ENCODE measurements at regions not wholly inside any gene's neighbourhood (a gene's known extent, or its start where the extent isn't known, plus 50 kb on each side); places are given as distances from the start of the nearest gene placed in this dataset.

DNA sequence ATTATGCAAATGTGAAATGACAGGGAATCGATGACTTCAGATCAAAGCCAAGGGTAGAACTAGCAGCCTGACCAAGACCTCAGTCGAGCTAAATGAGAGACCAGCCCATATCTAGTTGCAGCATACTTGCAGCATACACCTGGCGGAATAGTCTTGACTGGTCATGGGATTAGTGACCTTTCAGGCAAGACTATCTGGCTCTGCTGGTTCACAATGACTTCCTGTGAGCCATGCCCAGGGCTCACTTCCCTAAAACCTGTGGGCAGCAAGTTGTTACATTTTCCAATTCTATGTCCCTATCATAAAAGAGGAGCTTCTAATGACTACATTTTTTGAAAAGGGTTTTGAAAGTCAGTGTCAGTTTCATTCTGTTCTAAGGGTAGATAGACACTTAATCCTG, 1624.9 kb upstream of the CELF4 start:
- Histone ChIP-seq H3K9me3 (ENCODE audit: insufficient read depth, low read depth, low read length) (no peaks in the 10 kb centered on the region), H3K4me2 (ENCODE audit: low read length) (no peak overlapping the region), H3K4me3 (ENCODE audit: insufficient read depth, low read depth, low read length) (no peak overlapping the region), H3K27ac (ENCODE audit: low read depth, low read length) (no peak overlapping the region), H3K27me3 (ENCODE audit: insufficient read depth, low read length) (no peaks in the 10 kb centered on the region), H3K79me2 (ENCODE audit: insufficient read depth, low read length) (no peaks in the 10 kb centered on the region), H4K20me1 (ENCODE audit: insufficient read depth, low read length) (no peaks in the 10 kb centered on the region), H3K36me3 (ENCODE audit: insufficient read depth, low read length) (no peaks in the 10 kb centered on the region), H3K4me1 (ENCODE audit: insufficient read depth, low read length) (no peaks in the 10 kb centered on the region), H3K9ac (ENCODE audit: low read length) (no peak overlapping the region), H2AFZ (ENCODE audit: low read depth, low read length) (no peak overlapping the region)
- TF ChIP-seq, protein P1, sequence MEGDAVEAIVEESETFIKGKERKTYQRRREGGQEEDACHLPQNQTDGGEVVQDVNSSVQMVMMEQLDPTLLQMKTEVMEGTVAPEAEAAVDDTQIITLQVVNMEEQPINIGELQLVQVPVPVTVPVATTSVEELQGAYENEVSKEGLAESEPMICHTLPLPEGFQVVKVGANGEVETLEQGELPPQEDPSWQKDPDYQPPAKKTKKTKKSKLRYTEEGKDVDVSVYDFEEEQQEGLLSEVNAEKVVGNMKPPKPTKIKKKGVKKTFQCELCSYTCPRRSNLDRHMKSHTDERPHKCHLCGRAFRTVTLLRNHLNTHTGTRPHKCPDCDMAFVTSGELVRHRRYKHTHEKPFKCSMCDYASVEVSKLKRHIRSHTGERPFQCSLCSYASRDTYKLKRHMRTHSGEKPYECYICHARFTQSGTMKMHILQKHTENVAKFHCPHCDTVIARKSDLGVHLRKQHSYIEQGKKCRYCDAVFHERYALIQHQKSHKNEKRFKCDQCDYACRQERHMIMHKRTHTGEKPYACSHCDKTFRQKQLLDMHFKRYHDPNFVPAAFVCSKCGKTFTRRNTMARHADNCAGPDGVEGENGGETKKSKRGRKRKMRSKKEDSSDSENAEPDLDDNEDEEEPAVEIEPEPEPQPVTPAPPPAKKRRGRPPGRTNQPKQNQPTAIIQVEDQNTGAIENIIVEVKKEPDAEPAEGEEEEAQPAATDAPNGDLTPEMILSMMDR (IDR thresholded peaks at IDR 0.05; ENCODE audit: insufficient read depth, low read depth, low read length), result no peak
- no peak for TF ChIP-seq EZH2 (IDR thresholded peaks at IDR 0.05; ENCODE audit: insufficient read depth, low read length)
- FAIRE-seq (no peak), DNase-seq (ENCODE audit: low read depth) (no peak)
- H3K27ac Mint-ChIP-seq (ENCODE audit: unreplicated experiment), result no peak overlapping the region
- no peaks in the 10 kb centered on the region for H3K9me3 Mint-ChIP-seq (ENCODE audit: unreplicated experiment)
- no peak overlapping the region for H3K4me3 Mint-ChIP-seq (ENCODE audit: unreplicated experiment)
- no peaks in the 10 kb centered on the region for H3K4me1 Mint-ChIP-seq (ENCODE audit: low read depth, unreplicated experiment)
- no peaks in the 10 kb centered on the region for H3K36me3 Mint-ChIP-seq (ENCODE audit: low read depth, unreplicated experiment)
- H3K27me3 Mint-ChIP-seq (ENCODE audit: low read depth, unreplicated experiment), result no peaks in the 10 kb centered on the region

DNA sequence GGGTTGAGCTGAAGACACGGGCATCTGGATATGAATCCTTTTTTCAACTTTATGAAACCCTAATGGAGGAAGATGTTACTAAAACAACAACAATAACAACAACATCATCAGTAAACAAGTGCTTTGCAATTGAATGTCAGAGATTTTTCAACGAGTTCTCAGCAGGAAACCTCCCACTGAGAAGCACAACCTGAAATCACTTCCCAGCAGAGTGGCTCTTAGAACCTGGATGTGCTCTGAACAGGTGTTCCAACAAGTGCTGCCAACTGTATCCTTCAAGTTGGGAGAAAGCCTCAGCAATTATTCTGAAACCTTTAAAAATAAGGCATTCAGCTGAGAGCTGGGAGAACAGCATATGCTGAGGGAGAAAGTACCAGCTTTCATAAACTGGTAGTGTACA, 1622.7 kb upstream of the CELF4 start:
- DNase-seq (ENCODE audit: low read depth) (no peak), FAIRE-seq (no peak)
- Histone ChIP-seq H3K4me2 (ENCODE audit: low read length) (no peak overlapping the region), H2AFZ (ENCODE audit: low read depth, low read length) (no peak overlapping the region), H3K79me2 (ENCODE audit: insufficient read depth, low read length) (no peaks in the 10 kb centered on the region), H3K9me3 (ENCODE audit: insufficient read depth, low read depth, low read length) (no peaks in the 10 kb centered on the region), H4K20me1 (ENCODE audit: insufficient read depth, low read length) (no peaks in the 10 kb centered on the region), H3K4me3 (ENCODE audit: insufficient read depth, low read depth, low read length) (no peak overlapping the region), H3K36me3 (ENCODE audit: insufficient read depth, low read length) (no peaks in the 10 kb centered on the region), H3K27me3 (ENCODE audit: insufficient read depth, low read length) (no peaks in the 10 kb centered on the region), H3K4me1 (ENCODE audit: insufficient read depth, low read length) (no peaks in the 10 kb centered on the region), H3K9ac (ENCODE audit: low read length) (no peak overlapping the region), H3K27ac (ENCODE audit: low read depth, low read length) (no peak overlapping the region)
- Mint-ChIP-seq H3K27me3 (ENCODE audit: low read depth, unreplicated experiment) (no peaks in the 10 kb centered on the region), H3K27ac (ENCODE audit: unreplicated experiment) (no peak overlapping the region), H3K36me3 (ENCODE audit: low read depth, unreplicated experiment) (no peaks in the 10 kb centered on the region), H3K4me3 (ENCODE audit: unreplicated experiment) (no peak overlapping the region), H3K4me1 (ENCODE audit: low read depth, unreplicated experiment) (no peaks in the 10 kb centered on the region), H3K9me3 (ENCODE audit: unreplicated experiment) (no peaks in the 10 kb centered on the region)
- TF ChIP-seq EZH2 (IDR thresholded peaks at IDR 0.05; ENCODE audit: insufficient read depth, low read length), result no peak
- TF ChIP-seq, protein P1 (IDR thresholded peaks at IDR 0.05; ENCODE audit: insufficient read depth, low read depth, low read length), result no peak

DNA sequence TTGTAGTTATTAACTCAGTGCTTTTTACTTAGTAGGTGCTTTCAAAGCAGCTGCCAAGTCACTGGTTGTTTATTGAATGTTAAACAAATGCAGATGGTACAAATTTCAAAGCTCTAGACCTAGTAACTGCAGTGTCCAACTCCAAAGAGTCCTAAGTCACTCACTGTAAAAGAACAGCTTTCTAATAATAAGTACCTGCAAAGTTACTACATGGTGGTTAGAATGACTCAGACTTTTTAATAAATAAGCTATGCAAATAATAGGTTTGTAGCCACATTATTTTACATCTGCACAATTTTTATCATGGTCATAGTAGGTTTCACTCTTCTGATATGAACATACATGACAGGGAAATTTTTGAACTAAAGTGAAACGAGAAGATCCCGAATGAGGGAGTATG, 1620.4 kb upstream of the CELF4 start:
- H3K27me3 Mint-ChIP-seq (ENCODE audit: low read depth, unreplicated experiment), result no peaks in the 10 kb centered on the region
- Histone ChIP-seq H3K4me2 (ENCODE audit: low read length) (no peak overlapping the region), H3K27me3 (ENCODE audit: insufficient read depth, low read length) (no peaks in the 10 kb centered on the region), H3K4me3 (ENCODE audit: insufficient read depth, low read depth, low read length) (no peak overlapping the region), H4K20me1 (ENCODE audit: insufficient read depth, low read length) (no peaks in the 10 kb centered on the region), H3K9ac (ENCODE audit: low read length) (no peak overlapping the region), H3K4me1 (ENCODE audit: insufficient read depth, low read length) (no peaks in the 10 kb centered on the region), H3K79me2 (ENCODE audit: insufficient read depth, low read length) (no peaks in the 10 kb centered on the region), H2AFZ (ENCODE audit: low read depth, low read length) (no peak overlapping the region), H3K27ac (ENCODE audit: low read depth, low read length) (no peak overlapping the region), H3K36me3 (ENCODE audit: insufficient read depth, low read length) (no peaks in the 10 kb centered on the region), H3K9me3 (ENCODE audit: insufficient read depth, low read depth, low read length) (no peaks in the 10 kb centered on the region)
- no peaks in the 10 kb centered on the region for H3K9me3 Mint-ChIP-seq (ENCODE audit: unreplicated experiment)
- H3K4me1 Mint-ChIP-seq (ENCODE audit: low read depth, unreplicated experiment), result no peaks in the 10 kb centered on the region
- no peak overlapping the region for H3K4me3 Mint-ChIP-seq (ENCODE audit: unreplicated experiment)
- no peak overlapping the region for H3K27ac Mint-ChIP-seq (ENCODE audit: unreplicated experiment)
- H3K36me3 Mint-ChIP-seq (ENCODE audit: low read depth, unreplicated experiment), result no peaks in the 10 kb centered on the region
- TF ChIP-seq EZH2 (IDR thresholded peaks at IDR 0.05; ENCODE audit: insufficient read depth, low read length), result no peak
- TF ChIP-seq, protein P1 (IDR thresholded peaks at IDR 0.05; ENCODE audit: insufficient read depth, low read depth, low read length), result no peak
- no peak for DNase-seq (ENCODE audit: low read depth)
- FAIRE-seq, result no peak
